HEK293 (cell line): ENCODE measurements at regions not wholly inside any gene's neighbourhood (a gene's known extent, or its start where the extent isn't known, plus 50 kb on each side); places are given as distances from the start of the nearest gene placed in this dataset.

ENCODE experiments used
- CTCF ChIA-PET: fragments of 350-600 bp; formaldehyde crosslinking; extraction: SDS; loops from one replicate; lab custom pipeline; 2021; ENCODE audit warnings: antibody characterized with exemption; lab: Yijun Ruan, JAX
- POLR2A ChIA-PET: fragments of 300-600 bp; formaldehyde crosslinking; extraction: SDS; loops from one replicate; lab custom pipeline; 2020; ENCODE audit warnings: antibody characterized with exemption, inconsistent platforms; lab: Yijun Ruan, JAX
- H3K27ac ChIP-seq: fragments of 200-500 bp; sonication (Bioruptor generic); 2 replicates; pipeline ENCODE4 v1.5.1; 2014; ENCODE audit warnings: low read depth, low read length, control low read depth, inconsistent platforms; ENCODE audit errors: extremely low read depth
- H3K36me3 ChIP-seq, 2 experiments: fragments of 200-500 bp in 1 of 2; sonication (Bioruptor generic) in 1 of 2; 1 replicate in 1 of 2; 2 replicates in 1 of 2; pipeline ENCODE4 v1.5.1; 2014 to 2017; ENCODE audit warnings: inconsistent platforms in 2 of 2, low read length in 2 of 2; ENCODE audit not compliant: control insufficient read depth in 2 of 2, insufficient read depth in 1 of 2
- H3K4me1 ChIP-seq: fragments of 200-500 bp; sonication (Bioruptor generic); 2 replicates; pipeline ENCODE4 v1.5.1; 2014; ENCODE audit warnings: mild to moderate bottlenecking, low read length, inconsistent platforms; ENCODE audit not compliant: control insufficient read depth, insufficient read depth
- H3K4me3 ChIP-seq: 2 replicates; pipeline ENCODE4 v1.5.1; 2011; ENCODE audit warnings: low read depth, mild to moderate bottlenecking, control low read depth, low read length, moderate library complexity
- H3K9me3 ChIP-seq: fragments of 200-500 bp; sonication (Bioruptor generic); 2 replicates; pipeline ENCODE4 v1.5.1; 2014; ENCODE audit warnings: low read depth, low read length, inconsistent platforms; ENCODE audit not compliant: control insufficient read depth, insufficient read depth
- BCL11A ChIP-seq: fragments of 450-650 bp; formaldehyde crosslinking; IDR thresholded peaks from 2 replicates; pipeline ENCODE4 v1.5.1; 2016; ENCODE audit warnings: low read depth, missing biosample characterization, missing genetic modification characterization
- FEZF1 ChIP-seq: fragments of 450-650 bp; formaldehyde crosslinking; IDR thresholded peaks from 2 replicates; pipeline ENCODE4 v1.5.1; 2016; ENCODE audit warnings: missing biosample characterization, missing genetic modification characterization
- HIC1 ChIP-seq: fragments of 450-650 bp; formaldehyde crosslinking; IDR thresholded peaks from 2 replicates; pipeline ENCODE4 v1.5.1; 2016; ENCODE audit warnings: missing biosample characterization, missing genetic modification characterization
- KLF1 ChIP-seq: fragments of 450-650 bp; formaldehyde crosslinking; IDR thresholded peaks from 2 replicates; pipeline ENCODE4 v1.5.1; 2016; ENCODE audit warnings: missing biosample characterization, missing genetic modification characterization
- KLF8 ChIP-seq: fragments of 450-650 bp; formaldehyde crosslinking; IDR thresholded peaks from 2 replicates; pipeline ENCODE4 v1.5.1; 2016; ENCODE audit warnings: missing biosample characterization, missing genetic modification characterization
- WT1 ChIP-seq: fragments of 450-650 bp; formaldehyde crosslinking; IDR thresholded peaks from 2 replicates; pipeline ENCODE4 v1.5.1; 2016; ENCODE audit warnings: missing biosample characterization, missing genetic modification characterization
- ZBTB6 ChIP-seq: fragments of 450-650 bp; formaldehyde crosslinking; IDR thresholded peaks from 2 replicates; pipeline ENCODE4 v1.5.1; 2017; ENCODE audit warnings: missing biosample characterization, missing genetic modification characterization
- ZIC2 ChIP-seq: fragments of 450-650 bp; formaldehyde crosslinking; IDR thresholded peaks from 2 replicates; pipeline ENCODE4 v1.5.1; 2016; ENCODE audit warnings: missing biosample characterization, missing genetic modification characterization
- ZNF112 ChIP-seq: fragments of 450-650 bp; formaldehyde crosslinking; IDR thresholded peaks from 2 replicates; pipeline ENCODE4 v1.5.0; 2017; ENCODE audit warnings: missing biosample characterization, missing genetic modification characterization
- ZNF132 ChIP-seq: fragments of 450-650 bp; formaldehyde crosslinking; IDR thresholded peaks from 2 replicates; pipeline ENCODE4 v1.5.1; 2017; ENCODE audit warnings: missing biosample characterization, missing genetic modification characterization, borderline replicate concordance
- ZNF18 ChIP-seq: fragments of 450-650 bp; formaldehyde crosslinking; IDR thresholded peaks from 2 replicates; pipeline ENCODE4 v1.5.1; 2016; ENCODE audit warnings: missing biosample characterization, missing genetic modification characterization
- ZNF211 ChIP-seq: fragments of 450-650 bp; formaldehyde crosslinking; IDR thresholded peaks from 2 replicates; pipeline ENCODE4 v1.5.1; 2016; ENCODE audit warnings: low read depth, missing biosample characterization, missing genetic modification characterization
- ZNF26 ChIP-seq: fragments of 450-650 bp; formaldehyde crosslinking; IDR thresholded peaks from 2 replicates; pipeline ENCODE4 v1.5.1; 2016; ENCODE audit warnings: missing biosample characterization, missing genetic modification characterization
- ZNF280C ChIP-seq: fragments of 450-650 bp; formaldehyde crosslinking; IDR thresholded peaks from 2 replicates; pipeline ENCODE4 v1.5.1; 2016; ENCODE audit warnings: missing biosample characterization, missing genetic modification characterization
- ZNF292 ChIP-seq: fragments of 450-650 bp; formaldehyde crosslinking; IDR thresholded peaks from 2 replicates; pipeline ENCODE4 v1.5.1; 2016; ENCODE audit warnings: low read depth, missing biosample characterization, missing genetic modification characterization, borderline replicate concordance
- ZNF311 ChIP-seq: fragments of 450-650 bp; formaldehyde crosslinking; IDR thresholded peaks from 2 replicates; pipeline ENCODE4 v1.5.1; 2017; ENCODE audit warnings: missing biosample characterization, missing genetic modification characterization, borderline replicate concordance
- ZNF501 ChIP-seq: fragments of 450-650 bp; formaldehyde crosslinking; IDR thresholded peaks from 2 replicates; pipeline ENCODE4 v1.5.1; 2016; ENCODE audit warnings: missing biosample characterization, missing genetic modification characterization
- ZNF510 ChIP-seq: fragments of 450-650 bp; formaldehyde crosslinking; IDR thresholded peaks from 2 replicates; pipeline ENCODE4 v1.5.1; 2018; ENCODE audit warnings: mild to moderate bottlenecking, missing genetic modification characterization, missing biosample characterization; ENCODE audit not compliant: insufficient replicate concordance
- ZNF544 ChIP-seq: fragments of 450-650 bp; formaldehyde crosslinking; IDR thresholded peaks from 2 replicates; pipeline ENCODE4 v1.5.0; 2017; ENCODE audit warnings: missing biosample characterization, missing genetic modification characterization
- ZNF585B ChIP-seq: fragments of 450-650 bp; formaldehyde crosslinking; IDR thresholded peaks from 2 replicates; pipeline ENCODE4 v1.5.1; 2016; ENCODE audit warnings: missing biosample characterization, missing genetic modification characterization
- ZNF629 ChIP-seq: fragments of 450-650 bp; formaldehyde crosslinking; IDR thresholded peaks from 2 replicates; pipeline ENCODE4 v1.5.1; 2017; ENCODE audit warnings: missing biosample characterization, missing genetic modification characterization
- ZNF639 ChIP-seq: fragments of 450-650 bp; formaldehyde crosslinking; IDR thresholded peaks from 2 replicates; pipeline ENCODE4 v1.5.1; 2016; ENCODE audit warnings: missing biosample characterization, missing genetic modification characterization
- ZNF704 ChIP-seq: fragments of 450-650 bp; formaldehyde crosslinking; IDR thresholded peaks from 2 replicates; pipeline ENCODE4 v1.5.1; 2016; ENCODE audit warnings: missing biosample characterization, missing genetic modification characterization
- ZNF843 ChIP-seq: fragments of 450-650 bp; formaldehyde crosslinking; IDR thresholded peaks from 2 replicates; pipeline ENCODE4 v1.5.1; 2016; ENCODE audit warnings: missing biosample characterization, missing genetic modification characterization
- ZXDB ChIP-seq: fragments of 450-650 bp; formaldehyde crosslinking; IDR thresholded peaks from 2 replicates; pipeline ENCODE4 v1.5.1; 2016; ENCODE audit warnings: missing biosample characterization, missing genetic modification characterization

GRCh38 chr7:113281223-113281622 lies 162.9 kb upstream of the SMIM30 start:
- TF ChIP-seq ZNF585B (tag by site-specific recombination) (no peak), BCL11A (no peak), ZNF18 (no peak), ZBTB6 (tag by site-specific recombination) (no peak), ZNF26 (tag by site-specific recombination) (no peak), WT1 (tag by site-specific recombination) (no peak), ZNF629 (tag by site-specific recombination) (no peak), ZNF639 (tag by site-specific recombination) (no peak), ZNF292 (tag by site-specific recombination) (no peak), FEZF1 (no peak), ZNF704 (tag by site-specific recombination) (no peak), KLF8 (tag by site-specific recombination) (no peak), ZNF843 (no peak), ZNF211 (tag by site-specific recombination) (no peak), ZNF501 (tag by site-specific recombination) (no peak)
- POLR2A ChIA-PET = no interaction called here

GRCh38 chr7:113279256-113279655 lies 160.9 kb upstream of the SMIM30 start:
- Histone ChIP-seq H3K4me3 (no peak overlapping the region), H3K9me3 (no peaks in the 10 kb centered on the region), H3K36me3 (no peaks in the 10 kb centered on the region), H3K27ac (no peak overlapping the region), H3K4me1 (no peaks in the 10 kb centered on the region)
- POLR2A ChIA-PET = no interaction called here
- CTCF ChIA-PET = no interaction called here
- TF ChIP-seq HIC1 (tag by site-specific recombination) (no peak), ZNF544 (tag by site-specific recombination) (no peak), ZNF132 (tag by site-specific recombination) (no peak), ZNF510 (no peak), ZNF280C (tag by site-specific recombination) (no peak), ZNF211 (tag by site-specific recombination) (no peak), KLF1 (no peak), ZNF112 (tag by site-specific recombination) (no peak), ZXDB (tag by site-specific recombination) (no peak), ZNF311 (tag by site-specific recombination) (no peak), ZIC2 (tag by site-specific recombination) (no peak)
- TF ChIP-seq, all 188 proteins: peak for 0

More at GRCh38 chr7:113281223-113281622, 162.9 kb upstream of the SMIM30 start:
- Histone ChIP-seq H3K4me1 (no peaks in the 10 kb centered on the region), H3K4me3 (no peak overlapping the region), H3K9me3 (no peaks in the 10 kb centered on the region), H3K36me3 (no peaks in the 10 kb centered on the region), H3K27ac (no peak overlapping the region)
- CTCF ChIA-PET = no interaction called here
